ENCODE measurements at regions not wholly inside any gene's neighbourhood (a gene's known extent, or its start where the extent isn't known, plus 50 kb on each side); places are given as distances from the start of the nearest gene placed in this dataset.

- no peak for DNase-seq
Measured at GRCh38 chr11:38252620-38253019, 1654.6 kb upstream of the RAG2 start.

GRCh38 chr11:38246451-38246850 is 1648.4 kb upstream of the RAG2 start:
- no peak for DNase-seq

GRCh38 chr11:38226684-38227083 is 1628.6 kb upstream of the RAG2 start:
- DNase-seq: no peak

- no peak for DNase-seq
Measured at GRCh38 chr11:38221295-38221694, 1623.3 kb upstream of the RAG2 start.

- DNase-seq: no peak
Measured at GRCh38 chr11:38219636-38220035, 1621.6 kb upstream of the RAG2 start.

- DNase-seq: no peak
Measured at GRCh38 chr11:38208951-38209350, 1610.9 kb upstream of the RAG2 start.

- no peak for DNase-seq
Measured at GRCh38 chr11:38206663-38207062, 1608.6 kb upstream of the RAG2 start.

GRCh38 chr11:38191101-38191500 is 1593.1 kb upstream of the RAG2 start:
- DNase-seq: no peak

- DNase-seq: no peak
Measured at GRCh38 chr11:38182126-38182866, 1584.3 kb upstream of the RAG2 start.

GRCh38 chr11:38176686-38177322 is 1578.8 kb upstream of the RAG2 start:
- no peak for DNase-seq

- DNase-seq: no peak
Measured at GRCh38 chr11:38173676-38174075, 1575.6 kb upstream of the RAG2 start.

- DNase-seq: no peak
Measured at GRCh38 chr11:38169286-38169685, 1571.2 kb upstream of the RAG2 start.

GRCh38 chr11:38163526-38163925 is 1565.5 kb upstream of the RAG2 start:
- no peak for DNase-seq

GRCh38 chr11:38160433-38160832 is 1562.4 kb upstream of the RAG2 start:
- no peak for DNase-seq

GRCh38 chr11:38159038-38159437 is 1561.0 kb upstream of the RAG2 start:
- DNase-seq: no peak

GRCh38 chr11:38156495-38157146 is 1558.6 kb upstream of the RAG2 start:
- DNase-seq: no peak

- no peak for DNase-seq
Measured at GRCh38 chr11:38155856-38156255, 1557.8 kb upstream of the RAG2 start.

- no peak for DNase-seq
Measured at GRCh38 chr11:38153985-38154384, 1555.9 kb upstream of the RAG2 start.

GRCh38 chr11:38143852-38144251 is 1545.8 kb upstream of the RAG2 start:
- no peak for DNase-seq

GRCh38 chr11:38138972-38139371 is 1540.9 kb upstream of the RAG2 start:
- no peak for DNase-seq

GRCh38 chr11:38136887-38137286 is 1538.9 kb upstream of the RAG2 start:
- DNase-seq: no peak

- no peak for DNase-seq
Measured at GRCh38 chr11:38131535-38131934, 1533.5 kb upstream of the RAG2 start.

- DNase-seq: no peak
Measured at GRCh38 chr11:38130976-38131375, 1532.9 kb upstream of the RAG2 start.

GRCh38 chr11:38130514-38130913 is 1532.5 kb upstream of the RAG2 start:
- DNase-seq: no peak

Data from NCI-H1930 (cell line).